GM12891 (cell line): ENCODE measurements at regions not wholly inside any gene's neighbourhood (a gene's known extent, or its start where the extent isn't known, plus 50 kb on each side); places are given as distances from the start of the nearest gene placed in this dataset.
"Not testable (repeated sequence)": the region's sequence is repeated elsewhere in the genome, so short reads cannot be mapped to it uniquely, and the experiment has no call there.

ENCODE experiments used
- POLR2A ChIP-seq: IDR thresholded peaks from 2 replicates; pipeline ENCODE4 v1.6.1; 2011; ENCODE audit warnings: low read depth, low read length, control low read depth
- POLR2AphosphoS5 ChIP-seq: IDR thresholded peaks from 2 replicates; pipeline ENCODE4 v1.6.1; 2011; ENCODE audit warnings: low read depth, low read length, control low read depth

DNA sequence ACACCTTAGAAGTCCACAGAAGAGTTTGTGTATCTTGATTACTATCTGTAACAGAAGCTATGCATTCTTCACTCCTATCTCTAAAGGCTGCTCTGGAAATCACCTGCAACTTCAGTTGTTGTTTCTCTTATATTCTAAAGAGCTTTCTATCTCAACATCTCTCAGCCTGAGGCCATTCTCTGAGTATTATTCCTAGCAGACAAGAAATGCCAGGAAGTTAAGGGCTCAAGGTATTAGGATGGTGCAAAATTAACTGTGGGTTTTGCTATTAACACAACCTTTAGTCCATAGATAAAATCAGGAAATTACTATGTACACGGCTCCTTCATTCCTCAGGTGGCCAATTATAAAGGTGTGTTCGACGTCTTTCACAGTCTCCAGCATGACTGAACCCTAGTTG, 257.2 kb upstream of the ZNF337 start:
- not testable (repeated sequence) for TF ChIP-seq POLR2A, POLR2AphosphoS5
